DND-41 (cell line): ENCODE measurements at regions not wholly inside any gene's neighbourhood (a gene's known extent, or its start where the extent isn't known, plus 50 kb on each side); places are given as distances from the start of the nearest gene placed in this dataset.

Experiments
- CTCF ChIP-seq: IDR thresholded peaks from 2 replicates; pipeline ENCODE4 v1.5.1; 2012; ENCODE audit warnings: borderline replicate concordance, low read length, moderate library complexity, mild to moderate bottlenecking; ENCODE audit not compliant: poor library complexity, severe bottlenecking; ENCODE audit errors: extremely low read depth
- EZH2 ChIP-seq: IDR thresholded peaks from 3 replicates; pipeline ENCODE4 v1.6.1; 2012; ENCODE audit warnings: borderline replicate concordance, low read depth, mild to moderate bottlenecking, moderate library complexity, low read length, inconsistent platforms; ENCODE audit not compliant: severe bottlenecking

GRCh38 chr13:64910096-64910495, 2320.0 kb downstream of the PCDH9 start:
- TF ChIP-seq EZH2 = no peak
- TF ChIP-seq CTCF = no peak
